Stimulated activated CD4-positive, alpha-beta T cell treated with anti-CD3 and anti-CD28 coated beads, Interleukin-12 subunit alpha, Interleukin-12 subunit beta, amount 100 ng/mL, for 48 hours (primary cell): ENCODE measurements at regions not wholly inside any gene's neighbourhood (a gene's known extent, or its start where the extent isn't known, plus 50 kb on each side); places are given as distances from the start of the nearest gene placed in this dataset.

Source experiments
- DNase-seq, 3 donors: peaks; one replicate each; pipeline ENCODE4 v3.0.0-alpha.2; 2020; ENCODE audit warnings: low read depth in 2 of 3, low spot score in 1 of 3

DNA sequence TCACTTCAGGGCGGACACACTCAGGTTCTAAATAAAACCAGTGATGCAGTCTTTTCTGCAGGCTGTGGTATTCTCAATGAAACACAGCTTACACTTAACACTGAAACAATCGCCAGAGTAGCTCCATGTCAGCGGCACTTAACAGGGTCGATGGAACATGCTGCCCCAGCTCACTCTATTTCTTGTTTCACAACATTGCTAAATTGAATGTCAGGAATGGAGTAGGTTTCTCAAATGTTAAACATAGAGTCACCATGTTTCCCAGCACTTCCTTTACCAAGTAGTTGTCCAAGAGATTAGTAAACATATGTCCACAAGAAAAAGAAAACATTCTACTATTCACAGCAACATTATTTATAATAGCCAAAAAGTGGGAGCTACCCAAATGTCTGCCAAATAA, 306.9 kb downstream of the SLITRK6 start:
- no peak for DNase-seq

GRCh38 chr13:85486663-85487062, 312.6 kb downstream of the SLITRK6 start:
- DNase-seq = no peak

DNA sequence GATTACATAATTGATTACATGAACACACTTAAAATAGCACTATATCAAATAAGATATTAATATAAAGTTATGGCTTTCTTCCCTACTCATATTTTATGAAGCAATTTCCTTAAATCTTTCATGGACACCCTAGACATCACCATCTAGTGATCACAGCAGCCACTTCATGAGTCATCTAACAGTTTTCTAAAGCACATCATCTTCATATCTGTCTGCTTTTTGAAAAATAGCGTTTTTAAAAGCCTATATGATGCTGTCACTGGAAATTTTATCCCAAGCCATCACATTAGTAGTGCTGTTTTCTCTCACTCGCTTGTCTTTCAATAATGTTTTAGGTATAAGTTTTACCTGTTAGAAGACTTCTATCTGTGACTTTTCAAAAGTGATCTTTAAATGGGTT, 326.1 kb downstream of the SLITRK6 start:
- no peak for DNase-seq

DNA sequence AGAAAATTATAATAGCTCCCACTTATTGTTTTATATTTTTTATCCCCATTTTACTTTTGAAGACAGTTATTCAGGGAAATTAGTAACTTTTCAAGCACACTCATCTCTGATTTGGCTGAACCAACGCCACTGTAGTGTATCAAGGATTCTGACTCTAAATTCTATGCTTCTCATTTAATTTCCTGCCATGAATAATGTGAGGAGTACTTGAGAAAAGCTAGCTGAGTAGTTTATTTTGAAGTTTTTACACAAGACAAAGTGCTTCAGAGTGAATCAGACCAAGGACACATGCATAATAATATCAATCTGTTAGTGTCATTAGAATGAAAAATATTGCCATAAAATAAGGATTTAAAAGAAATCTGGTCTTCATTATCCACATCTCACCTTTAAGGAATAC, 329.9 kb downstream of the SLITRK6 start:
- no peak for DNase-seq

- DNase-seq = no peak
Measured at GRCh38 chr13:85462792-85463425, 336.3 kb downstream of the SLITRK6 start.

- DNase-seq = no peak
Measured at GRCh38 chr13:85461621-85462020, 337.6 kb downstream of the SLITRK6 start.

- DNase-seq = no peak
Measured at GRCh38 chr13:85445534-85445933, 353.7 kb downstream of the SLITRK6 start.

DNA sequence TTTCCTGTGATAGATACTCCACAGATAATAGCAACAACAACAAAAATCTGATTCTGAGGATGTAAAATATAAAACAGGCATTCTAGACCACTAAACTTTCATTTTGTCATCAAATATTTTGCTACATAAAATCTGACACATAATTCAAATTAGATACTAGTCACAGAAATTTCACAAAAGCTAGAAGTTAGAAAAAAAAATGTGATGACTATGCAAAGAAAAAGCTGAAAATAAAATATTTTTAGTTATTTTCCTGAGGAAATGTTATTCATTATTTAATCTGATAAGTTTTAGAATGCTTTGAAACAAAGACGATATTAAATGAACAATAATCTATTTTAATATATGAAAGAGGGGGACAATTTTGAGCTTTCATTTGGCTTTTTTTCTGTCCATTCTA, 357.2 kb downstream of the SLITRK6 start:
- DNase-seq = no peak

- no peak for DNase-seq
Measured at GRCh38 chr13:85441364-85441763, 357.9 kb downstream of the SLITRK6 start.

- no peak for DNase-seq
Measured at GRCh38 chr13:85436029-85436428, 363.2 kb downstream of the SLITRK6 start.

GRCh38 chr13:85434927-85435326, 364.3 kb downstream of the SLITRK6 start:
- no peak for DNase-seq

DNA sequence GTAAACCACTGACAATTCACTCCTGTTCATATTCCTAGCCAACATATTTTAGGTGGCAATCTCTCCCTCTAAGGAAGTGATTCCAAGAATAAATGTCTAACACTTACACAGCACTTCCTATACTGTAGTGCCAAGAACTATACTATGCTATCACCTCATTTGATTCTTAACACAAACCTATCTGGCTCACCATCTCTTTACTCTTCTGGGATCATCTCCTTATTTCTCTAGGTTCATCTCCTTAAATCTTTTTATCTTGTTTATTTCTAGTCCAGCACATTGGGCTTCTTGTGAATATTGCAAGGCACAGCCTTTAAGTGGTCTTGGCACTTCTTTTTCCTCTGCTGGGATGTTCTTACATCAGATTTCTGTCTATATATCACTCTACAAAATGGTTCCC, 366.3 kb downstream of the SLITRK6 start:
- no peak for DNase-seq

GRCh38 chr13:85431720-85432119, 367.5 kb downstream of the SLITRK6 start:
- DNase-seq = no peak

GRCh38 chr13:85430216-85430794, 368.9 kb downstream of the SLITRK6 start:
- DNase-seq = no peak

GRCh38 chr13:85427416-85427815, 371.8 kb downstream of the SLITRK6 start:
- no peak for DNase-seq

DNA sequence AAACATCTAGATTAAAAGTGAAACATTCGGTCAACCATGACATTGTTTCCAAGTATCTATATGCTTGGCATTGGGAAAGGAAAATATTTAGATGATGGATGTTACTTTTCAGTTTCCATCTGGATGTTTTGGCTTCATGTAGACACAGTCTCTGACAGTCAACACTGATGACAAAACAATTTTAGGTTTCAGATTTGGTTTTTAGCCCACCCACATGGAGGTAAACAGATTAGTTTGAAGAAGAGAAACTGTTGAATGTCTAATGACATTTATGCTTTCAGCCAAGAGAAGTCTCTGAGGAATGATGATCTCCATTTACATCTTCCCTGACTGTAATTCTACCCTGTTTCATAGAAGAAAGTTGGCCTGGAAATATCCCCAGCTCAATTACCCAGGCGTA, 379.1 kb downstream of the SLITRK6 start:
- DNase-seq = no peak

DNA sequence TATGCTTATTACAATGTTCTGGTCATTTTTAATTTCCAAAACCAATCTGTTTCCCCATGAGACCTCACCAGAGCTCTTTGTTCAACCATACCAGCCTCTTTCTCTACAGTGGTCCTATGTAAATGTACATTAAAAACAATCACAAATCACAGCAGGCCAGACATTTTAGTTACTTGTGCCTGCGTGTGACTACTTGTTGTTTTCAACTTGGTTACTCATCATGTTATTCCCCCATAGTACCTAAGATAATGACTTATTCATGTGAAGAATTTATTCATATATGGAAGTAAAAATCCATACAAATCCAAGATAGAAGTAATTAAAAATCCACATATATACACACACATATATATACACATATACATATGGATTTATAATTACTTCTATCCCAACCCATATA, 379.6 kb downstream of the SLITRK6 start:
- no peak for DNase-seq

GRCh38 chr13:85417807-85418206, 381.4 kb downstream of the SLITRK6 start:
- no peak for DNase-seq

GRCh38 chr13:85413664-85414063, 385.6 kb downstream of the SLITRK6 start:
- no peak for DNase-seq

- no peak for DNase-seq
Measured at GRCh38 chr13:85412448-85412847, 386.8 kb downstream of the SLITRK6 start.

GRCh38 chr13:85411591-85411990, 387.6 kb downstream of the SLITRK6 start:
- DNase-seq = no peak

- DNase-seq = no peak
Measured at GRCh38 chr13:85408415-85408814, 390.8 kb downstream of the SLITRK6 start.

- DNase-seq = no peak
Measured at GRCh38 chr13:85406269-85406975, 392.8 kb downstream of the SLITRK6 start.
